Stimulated activated naive CD8-positive, alpha-beta T cell treated with anti-CD3 and anti-CD28 coated beads, Interleukin-15, amount 100 ng/mL, for 72 hours (primary cell): ENCODE measurements at regions not wholly inside any gene's neighbourhood (a gene's known extent, or its start where the extent isn't known, plus 50 kb on each side); places are given as distances from the start of the nearest gene placed in this dataset.
A peak's percentile ranks its signal among the peaks of the same experiment; 100 is the strongest.
"Not testable (repeated sequence)": the region's sequence is repeated elsewhere in the genome, so short reads cannot be mapped to it uniquely, and the experiment has no call there.

Source experiments
- ATAC-seq: fragments of 150-1000 bp; cut with Tn5 transposase; 2 replicates; pipeline ENCODE4 v1.10.0; 2021; ENCODE audit warnings: mild to moderate bottlenecking, moderate library complexity
- DNase-seq, 2 donors: peaks; one replicate each; pipeline ENCODE4 v3.0.0; 2021 to 2022
- H3K27ac Mint-ChIP-seq, 2 donors: one replicate each; pipeline ENCODE4 v1.8.0; 2022; ENCODE audit warnings: mild to moderate bottlenecking in 2 of 2, mixed read lengths in 2 of 2, moderate library complexity in 2 of 2
- H3K27me3 Mint-ChIP-seq: one replicate; pipeline ENCODE4 v1.8.0; 2022; ENCODE audit warnings: mixed read lengths
- H3K4me1 Mint-ChIP-seq: one replicate; pipeline ENCODE4 v1.8.0; 2022; ENCODE audit warnings: mild to moderate bottlenecking, mixed read lengths
- H3K4me3 Mint-ChIP-seq, 2 donors: one replicate each; pipeline ENCODE4 v1.8.0; 2022; ENCODE audit warnings: mild to moderate bottlenecking in 2 of 2, mixed read lengths in 2 of 2, moderate library complexity in 1 of 2
- H3K9me3 Mint-ChIP-seq, 2 donors: one replicate each; pipeline ENCODE4 v1.8.0; 2022; ENCODE audit warnings: mixed read lengths in 2 of 2

DNA sequence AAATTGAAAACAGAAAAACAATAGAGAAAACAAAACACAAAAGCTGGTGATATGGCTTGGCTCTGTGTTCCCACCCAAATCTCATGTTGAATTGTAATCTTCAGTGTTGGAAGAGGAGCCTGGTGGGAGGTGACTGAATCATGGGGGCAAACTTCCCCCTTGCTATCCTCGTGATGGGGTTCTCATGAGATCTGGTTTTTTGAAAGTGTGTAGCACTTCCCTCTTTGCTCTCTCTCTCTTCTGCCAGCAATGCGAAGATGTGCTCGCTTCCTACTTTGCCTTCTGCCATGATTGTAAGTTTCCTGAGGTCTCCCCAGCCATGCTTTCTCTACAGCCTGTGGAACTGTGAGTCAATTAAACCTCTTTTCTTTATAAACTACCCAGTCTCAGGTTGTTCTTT, 112.3 kb upstream of the UXS1 start:
- ATAC-seq (no peak), DNase-seq (no peak)
- Mint-ChIP-seq H3K27me3 (no peaks in the 10 kb centered on the region), H3K9me3 (no peaks in the 10 kb centered on the region), H3K4me1 (no peaks in the 10 kb centered on the region), H3K4me3 (no peak overlapping the region), H3K27ac (no peak overlapping the region)

DNA sequence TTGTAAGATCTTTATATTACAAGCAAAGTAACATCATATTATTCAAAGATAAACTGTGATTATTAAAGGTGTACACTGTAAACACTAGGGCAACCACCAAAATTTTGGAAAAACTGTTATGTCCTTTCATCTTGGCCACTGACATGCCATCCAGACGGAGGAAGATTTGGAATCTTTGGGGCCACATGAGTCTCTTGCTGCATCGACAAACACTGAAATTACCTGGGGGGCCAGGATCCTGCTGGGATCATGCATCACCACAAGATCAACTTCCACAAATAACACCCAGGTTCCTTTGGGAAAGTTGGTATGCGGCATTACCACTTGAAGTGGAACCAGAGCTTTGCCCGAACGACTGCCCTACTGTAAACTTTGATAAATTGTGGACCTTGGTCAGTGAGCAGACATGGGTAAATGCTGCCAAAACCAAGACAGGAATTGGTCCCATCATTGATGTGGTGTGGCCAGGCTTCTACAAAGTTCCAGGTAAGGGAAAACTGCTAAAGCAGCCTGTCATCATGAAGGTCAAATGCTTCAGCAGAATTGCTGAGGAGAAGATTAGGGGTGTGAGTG, 110.6 kb upstream of the UXS1 start:
- H3K4me3 Mint-ChIP-seq, result no peak overlapping the region
- H3K4me1 Mint-ChIP-seq, result no peaks in the 10 kb centered on the region
- no peaks in the 10 kb centered on the region for H3K9me3 Mint-ChIP-seq
- H3K27ac Mint-ChIP-seq, result peak overlapping the region in 1 of 2 donors; percentile 60
- DNase-seq (no peak), ATAC-seq (no peak)
- H3K27me3 Mint-ChIP-seq, result no peaks in the 10 kb centered on the region

GRCh38 chr2:106299696-106300095, 105.6 kb upstream of the UXS1 start:
- H3K9me3 Mint-ChIP-seq, result no peaks in the 10 kb centered on the region
- ATAC-seq (no peak), DNase-seq (no peak)
- no peak overlapping the region for H3K27ac Mint-ChIP-seq
- no peak overlapping the region for H3K4me3 Mint-ChIP-seq
- no peaks in the 10 kb centered on the region for H3K4me1 Mint-ChIP-seq
- H3K27me3 Mint-ChIP-seq, result no peaks in the 10 kb centered on the region

DNA sequence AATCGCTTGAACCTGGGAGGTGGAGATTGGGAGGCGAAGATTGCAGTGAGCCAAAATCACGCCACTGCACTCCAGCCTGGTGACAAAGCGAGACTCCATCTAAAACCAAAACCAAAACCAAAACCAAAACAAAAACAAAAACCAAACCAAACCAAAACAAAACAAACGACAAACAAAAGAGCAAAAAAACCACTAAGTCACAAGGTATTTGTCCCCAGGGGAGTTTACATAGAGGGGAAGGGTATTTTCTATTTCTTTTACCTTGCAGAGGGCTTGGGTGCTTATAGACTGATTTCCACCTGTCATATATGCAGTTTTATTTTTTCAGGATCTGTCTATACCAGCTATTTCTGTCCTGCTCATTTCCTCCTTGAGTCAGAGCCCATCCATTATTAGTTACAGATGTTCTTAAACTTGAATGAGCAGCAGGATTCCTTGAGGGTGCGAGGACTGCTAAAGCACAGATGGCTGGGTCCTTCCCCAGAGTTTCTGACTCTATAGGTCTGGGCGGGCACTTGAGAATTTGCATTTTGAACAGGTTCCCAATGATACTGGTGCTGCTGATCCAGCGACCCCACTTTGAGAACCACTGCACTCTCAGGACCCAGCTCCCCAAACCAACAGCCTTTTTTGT, 102.2 kb upstream of the UXS1 start:
- no peaks in the 10 kb centered on the region for H3K4me1 Mint-ChIP-seq
- no peaks in the 10 kb centered on the region for H3K27me3 Mint-ChIP-seq
- no peak overlapping the region for H3K27ac Mint-ChIP-seq
- H3K4me3 Mint-ChIP-seq, result no peak overlapping the region
- H3K9me3 Mint-ChIP-seq, result no peaks in the 10 kb centered on the region
- ATAC-seq, result no peak
- DNase-seq, result no peak

DNA sequence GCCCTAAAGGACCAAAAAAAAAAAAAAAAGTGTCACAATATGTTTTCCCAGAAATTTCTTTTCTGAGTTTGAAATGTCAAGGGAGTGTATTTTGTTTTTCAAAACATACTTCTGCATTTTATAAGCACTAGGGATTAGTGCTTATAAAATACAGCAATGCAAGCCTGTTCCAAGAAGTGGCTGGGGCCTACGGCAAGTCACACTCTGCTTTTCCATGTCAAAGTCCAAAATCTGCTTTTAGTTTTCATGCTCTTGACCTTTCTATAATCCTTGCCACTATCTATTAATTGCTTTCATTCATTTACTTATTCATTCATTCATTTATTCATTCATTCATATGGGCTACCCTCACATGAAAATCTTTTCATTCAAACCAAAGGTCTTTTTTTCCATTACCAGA, 100.1 kb upstream of the UXS1 start:
- no peaks in the 10 kb centered on the region for H3K27me3 Mint-ChIP-seq
- no peaks in the 10 kb centered on the region for H3K4me1 Mint-ChIP-seq
- no peaks in the 10 kb centered on the region for H3K9me3 Mint-ChIP-seq
- H3K27ac Mint-ChIP-seq, result no peak overlapping the region
- no peak for ATAC-seq
- H3K4me3 Mint-ChIP-seq, result no peak overlapping the region
- DNase-seq, result no peak

- Mint-ChIP-seq H3K4me1 (no peaks in the 10 kb centered on the region), H3K9me3 (no peaks in the 10 kb centered on the region), H3K27ac (no peak overlapping the region), H3K27me3 (no peaks in the 10 kb centered on the region), H3K4me3 (no peak overlapping the region)
- DNase-seq, result no peak
- ATAC-seq, result no peak
Measured at GRCh38 chr2:106293271-106293783, 99.2 kb upstream of the UXS1 start.

DNA sequence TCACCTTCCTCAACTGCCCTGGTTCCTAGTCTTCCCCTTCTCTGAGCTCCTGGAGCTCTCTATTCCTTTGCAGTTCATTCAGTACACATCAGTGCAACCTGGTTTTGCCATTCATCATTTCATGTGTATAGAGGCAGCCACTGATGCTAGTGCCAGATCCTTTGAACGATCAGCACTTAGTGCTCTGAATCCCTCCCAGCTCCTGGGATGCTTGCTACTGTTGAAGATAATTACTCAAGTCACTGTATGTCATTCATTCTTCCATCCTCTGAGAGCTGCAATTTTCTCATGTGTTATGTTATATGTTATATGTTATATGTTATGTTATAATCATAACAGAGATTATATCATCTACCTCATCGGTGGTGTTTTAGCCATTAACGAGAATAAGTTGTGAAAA, 98.5 kb upstream of the UXS1 start:
- Mint-ChIP-seq H3K4me3 (no peak overlapping the region), H3K27ac (no peak overlapping the region), H3K4me1 (no peaks in the 10 kb centered on the region), H3K27me3 (no peaks in the 10 kb centered on the region), H3K9me3 (no peaks in the 10 kb centered on the region)
- ATAC-seq (no peak), DNase-seq (no peak)

GRCh38 chr2:106288873-106289272, 94.8 kb upstream of the UXS1 start:
- Mint-ChIP-seq H3K27me3 (no peaks in the 10 kb centered on the region), H3K27ac (no peak overlapping the region), H3K4me1 (no peaks in the 10 kb centered on the region), H3K4me3 (no peak overlapping the region), H3K9me3 (no peaks in the 10 kb centered on the region)
- no peak for DNase-seq
- ATAC-seq, result no peak

GRCh38 chr2:106285237-106285829, 91.2 kb upstream of the UXS1 start:
- H3K4me1 Mint-ChIP-seq, result no peaks in the 10 kb centered on the region
- peak overlapping the region in 1 of 2 donors; percentile 47 for H3K27ac Mint-ChIP-seq
- H3K27me3 Mint-ChIP-seq, result no peaks in the 10 kb centered on the region
- no peak overlapping the region for H3K4me3 Mint-ChIP-seq
- DNase-seq, result no peak
- ATAC-seq, result no peak
- no peaks in the 10 kb centered on the region for H3K9me3 Mint-ChIP-seq

GRCh38 chr2:106284691-106285202, 90.6 kb upstream of the UXS1 start:
- Mint-ChIP-seq H3K27ac (no peak overlapping the region), H3K4me3 (no peak overlapping the region)

GRCh38 chr2:106284255-106284654, 90.2 kb upstream of the UXS1 start:
- H3K4me1 Mint-ChIP-seq, result no peaks in the 10 kb centered on the region
- no peak overlapping the region for H3K4me3 Mint-ChIP-seq
- no peaks in the 10 kb centered on the region for H3K9me3 Mint-ChIP-seq
- H3K27ac Mint-ChIP-seq, result no peak overlapping the region
- H3K27me3 Mint-ChIP-seq, result no peaks in the 10 kb centered on the region
- DNase-seq, result no peak
- no peak for ATAC-seq

More at GRCh38 chr2:106284691-106285202, 90.6 kb upstream of the UXS1 start:
- DNase-seq (no peak), ATAC-seq (no peak)
- no peaks in the 10 kb centered on the region for H3K27me3 Mint-ChIP-seq
- H3K9me3 Mint-ChIP-seq, result no peaks in the 10 kb centered on the region
- H3K4me1 Mint-ChIP-seq, result no peaks in the 10 kb centered on the region

GRCh38 chr2:106283228-106284152, 89.4 kb upstream of the UXS1 start:
- H3K4me3 Mint-ChIP-seq, ATAC-seq, H3K4me1 Mint-ChIP-seq, H3K9me3 Mint-ChIP-seq, DNase-seq, H3K27me3 Mint-ChIP-seq: not testable (repeated sequence)
- H3K27ac Mint-ChIP-seq, result peak overlapping the region; percentile 19 to 41

DNA sequence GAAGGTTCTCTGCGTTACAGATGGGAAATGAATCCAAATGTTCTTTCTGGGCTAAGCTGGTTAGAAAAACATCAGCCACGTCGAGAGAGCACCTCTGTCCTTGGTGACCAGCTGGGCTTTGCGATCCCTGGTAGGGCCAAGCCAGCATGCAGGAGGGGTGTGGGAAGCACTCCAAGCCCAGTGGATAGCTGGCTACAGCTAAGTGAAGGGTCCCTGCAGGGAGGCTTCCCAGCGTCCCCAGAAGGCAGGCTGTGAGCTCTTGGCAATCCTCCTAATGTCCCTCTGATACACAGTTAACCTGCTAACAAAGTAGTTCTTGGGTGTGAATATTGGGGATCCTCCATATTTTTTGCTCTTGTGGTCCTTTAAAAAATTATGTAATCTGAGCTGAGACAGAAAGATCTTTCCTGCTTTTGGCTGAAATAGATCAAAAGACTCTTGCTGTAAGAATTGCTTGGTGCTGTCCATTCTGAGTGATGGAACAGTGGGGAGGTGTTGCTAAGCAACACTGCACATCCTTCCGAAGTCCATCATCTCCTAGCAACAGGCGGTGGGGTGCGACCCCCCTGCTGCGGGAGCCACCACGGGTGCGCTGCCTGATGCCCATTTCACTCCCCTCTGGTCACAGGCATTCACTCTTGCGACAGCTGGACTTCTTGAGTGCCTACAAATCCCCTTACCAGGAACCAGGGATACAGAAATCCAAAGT, 88.5 kb upstream of the UXS1 start:
- no peak for ATAC-seq
- no peaks in the 10 kb centered on the region for H3K9me3 Mint-ChIP-seq
- no peak overlapping the region for H3K27ac Mint-ChIP-seq
- H3K27me3 Mint-ChIP-seq, result no peaks in the 10 kb centered on the region
- H3K4me3 Mint-ChIP-seq, result no peak overlapping the region
- DNase-seq, result no peak
- no peaks in the 10 kb centered on the region for H3K4me1 Mint-ChIP-seq

GRCh38 chr2:106281907-106282430, 87.9 kb upstream of the UXS1 start:
- not testable (repeated sequence) for ATAC-seq, H3K9me3 Mint-ChIP-seq, DNase-seq, H3K4me1 Mint-ChIP-seq, H3K27me3 Mint-ChIP-seq, H3K27ac Mint-ChIP-seq, H3K4me3 Mint-ChIP-seq
